T-cell (primary cell): ENCODE measurements at regions not wholly inside any gene's neighbourhood (a gene's known extent, or its start where the extent isn't known, plus 50 kb on each side); places are given as distances from the start of the nearest gene placed in this dataset.
"Not testable (repeated sequence)": the region's sequence is repeated elsewhere in the genome, so short reads cannot be mapped to it uniquely, and the experiment has no call there.

Experiments used
- ATAC-seq, 4 experiments: fragments of 200-7000 bp in 3 of 4; fragments of 150-1000 bp in 1 of 4; cut with Tn5 transposase; replicated peaks in 1 of 4; 1 replicate in 3 of 4; 2 replicates in 1 of 4; pipeline ENCODE4 v1.10.0; 2021; ENCODE audit warnings: moderate library complexity in 3 of 4, mild to moderate bottlenecking in 2 of 4, moderate number of reproducible peaks in 1 of 4
- CTCF ChIA-PET, 2 donors: fragments of 300-600 bp; sonication (Branson Sonifier 250); formaldehyde crosslinking; loops; one replicate each; lab custom pipeline; 2022; ENCODE audit warnings: antibody characterized with exemption in 2 of 2; lab: Charles Lee
- POLR2A ChIA-PET, 2 donors: fragments of 300-600 bp; sonication (Branson Sonifier 250); formaldehyde crosslinking; loops; one replicate each; lab custom pipeline; 2022; ENCODE audit warnings: antibody characterized with exemption in 2 of 2; lab: Charles Lee
- DNase-seq, 35 experiments: peaks; one replicate each; pipeline versions ENCODE4 v3.0.0 to v3.0.0-alpha.2; 2013 to 2023
- H3K27ac ChIP-seq: one replicate; pipeline ENCODE4 v1.5.1; 2013; ENCODE audit warnings: low read length
- H3K27me3 ChIP-seq, 2 experiments: replicated peaks in 1 of 2; 1 replicate in 1 of 2; 2 replicates in 1 of 2; pipeline versions ENCODE4 v1.6.1 to v1.7.0; 2013; ENCODE audit warnings: low read length in 1 of 2, mixed read lengths in 1 of 2; ENCODE audit not compliant: control insufficient read depth in 2 of 2, insufficient read depth in 2 of 2; ENCODE audit errors: extremely low read depth in 1 of 2
- H3K36me3 ChIP-seq, 2 donors: 1 replicate in 1 of 2; 2 replicates in 1 of 2; pipeline versions ENCODE4 v1.6.1 to v1.7.0; 2013; ENCODE audit warnings: low read length in 1 of 2; ENCODE audit not compliant: control insufficient read depth in 2 of 2, insufficient read depth in 1 of 2; ENCODE audit errors: extremely low read depth in 1 of 2
- H3K4me1 ChIP-seq, 2 experiments: 1 replicate in 1 of 2; 2 replicates in 1 of 2; pipeline versions ENCODE4 v1.6.1 to v1.7.0; 2013; ENCODE audit warnings: low read length in 2 of 2, mixed read lengths in 1 of 2; ENCODE audit not compliant: insufficient read depth in 2 of 2, control insufficient read depth in 1 of 2; ENCODE audit errors: extremely low read depth in 1 of 2
- H3K4me3 ChIP-seq, 2 donors: 1 replicate in 1 of 2; 2 replicates in 1 of 2; pipeline versions ENCODE4 v1.5.1 to v1.7.0; 2013; ENCODE audit warnings: mild to moderate bottlenecking in 2 of 2, low read length in 1 of 2, moderate library complexity in 1 of 2; ENCODE audit not compliant: control insufficient read depth in 1 of 2; ENCODE audit errors: extremely low read depth in 1 of 2
- H3K9me3 ChIP-seq: 2 replicates; pipeline ENCODE4 v1.7.0; 2013
- H3K27ac Mint-ChIP-seq, 2 donors: one replicate each; pipeline ENCODE4 v1.8.0; 2020 to 2021; ENCODE audit warnings: mild to moderate bottlenecking in 2 of 2, mixed read lengths in 2 of 2
- H3K27me3 Mint-ChIP-seq, 2 donors: one replicate each; pipeline ENCODE4 v1.8.0; 2021 to 2022; ENCODE audit warnings: mixed read lengths in 2 of 2
- H3K36me3 Mint-ChIP-seq: one replicate; pipeline ENCODE4 v1.8.0; 2021; ENCODE audit warnings: mixed read lengths
- H3K4me1 Mint-ChIP-seq, 3 donors: one replicate each; pipeline ENCODE4 v1.8.0; 2020 to 2022; ENCODE audit warnings: mixed read lengths in 3 of 3, mild to moderate bottlenecking in 1 of 3
- H3K4me3 Mint-ChIP-seq, 3 donors: one replicate each; pipeline ENCODE4 v1.8.0; 2020 to 2022; ENCODE audit warnings: mild to moderate bottlenecking in 3 of 3, mixed read lengths in 3 of 3, moderate library complexity in 3 of 3
- H3K9me3 Mint-ChIP-seq, 3 donors: one replicate each; pipeline ENCODE4 v1.8.0; 2020 to 2022; ENCODE audit warnings: mixed read lengths in 3 of 3
- WGBS: methylation state at CpG from one replicate; pipeline ENCODE4 v1.1.5; 2013; ENCODE audit warnings: missing lambda C conversion rate; ENCODE audit not compliant: insufficient coverage; 5-methylcytosine and 5-hydroxymethylcytosine counted together

GRCh38 chr18:14949800-14950664 lies 202.1 kb downstream of the ANKRD30B start:
- no peaks in the 10 kb centered on the region for H3K27me3 ChIP-seq
- ChIA-PET POLR2A (no interaction called here), CTCF (no interaction called here)
- H3K9me3 Mint-ChIP-seq, result no peaks in the 10 kb centered on the region
- no peak overlapping the region for H3K27ac ChIP-seq
- no peaks in the 10 kb centered on the region for H3K4me1 ChIP-seq
- H3K4me3 ChIP-seq, result no peak overlapping the region
- no peak overlapping the region for H3K4me3 Mint-ChIP-seq
- ATAC-seq, result no peak
- H3K27me3 Mint-ChIP-seq, result peaks cover 0 to 2% of the 10 kb centered on the region in 2 donors
- no peaks in the 10 kb centered on the region for H3K36me3 Mint-ChIP-seq
- H3K9me3 ChIP-seq, result no peaks in the 10 kb centered on the region
- H3K36me3 ChIP-seq, result no peaks in the 10 kb centered on the region
- no peaks in the 10 kb centered on the region for H3K4me1 Mint-ChIP-seq
- WGBS, result 50% methylated on average over 4 of the region's 9 CpGs
- no peak for DNase-seq
- no peak overlapping the region for H3K27ac Mint-ChIP-seq

GRCh38 chr18:14952444-14953077 lies 204.6 kb downstream of the ANKRD30B start:
- H3K4me3 ChIP-seq, H3K4me1 Mint-ChIP-seq, H3K27ac Mint-ChIP-seq, H3K27ac ChIP-seq, H3K4me1 ChIP-seq, H3K36me3 Mint-ChIP-seq, DNase-seq, H3K36me3 ChIP-seq, H3K27me3 Mint-ChIP-seq, ATAC-seq, H3K27me3 ChIP-seq, POLR2A ChIA-PET, H3K4me3 Mint-ChIP-seq, CTCF ChIA-PET, H3K9me3 ChIP-seq: not testable (repeated sequence)
- WGBS, result no CpG with 5 or more reads among the region's 2 CpGs
- peaks cover 0 to 16% (median 6%) of the 10 kb centered on the region in 3 donors for H3K9me3 Mint-ChIP-seq

GRCh38 chr18:14958701-14959100 lies 210.7 kb downstream of the ANKRD30B start:
- Histone ChIP-seq H3K27ac (no peak overlapping the region), H3K36me3 (no peaks in the 10 kb centered on the region), H3K9me3 (no peaks in the 10 kb centered on the region), H3K4me3 (no peak overlapping the region), H3K27me3 (peaks cover 0 to 6% of the 10 kb centered on the region in 2 experiments), H3K4me1 (no peaks in the 10 kb centered on the region)
- H3K27ac Mint-ChIP-seq, result no peak overlapping the region
- WGBS, result no CpG with 5 or more reads among the region's 3 CpGs
- H3K36me3 Mint-ChIP-seq, result no peaks in the 10 kb centered on the region
- no peak overlapping the region for H3K4me3 Mint-ChIP-seq
- peaks cover 0 to 5% of the 10 kb centered on the region in 2 donors for H3K27me3 Mint-ChIP-seq
- ATAC-seq, result no peak
- no peak for DNase-seq
- POLR2A ChIA-PET, result no interaction called here
- no peaks in the 10 kb centered on the region for H3K4me1 Mint-ChIP-seq
- peaks cover 0 to 16% (median 6%) of the 10 kb centered on the region in 3 donors for H3K9me3 Mint-ChIP-seq
- CTCF ChIA-PET, result no interaction called here

GRCh38 chr18:14959550-14959949 lies 211.6 kb downstream of the ANKRD30B start:
- H3K4me3 Mint-ChIP-seq, result no peak overlapping the region
- no peak overlapping the region for H3K4me3 ChIP-seq
- ChIA-PET CTCF (no interaction called here), POLR2A (no interaction called here)
- 84% methylated on average over 9 of the region's 10 CpGs for WGBS
- no peak overlapping the region for H3K27ac ChIP-seq
- H3K9me3 ChIP-seq, result no peaks in the 10 kb centered on the region
- H3K4me1 ChIP-seq, result no peaks in the 10 kb centered on the region
- DNase-seq (no peak), ATAC-seq (no peak)
- H3K9me3 Mint-ChIP-seq, result peaks cover 0 to 16% (median 6%) of the 10 kb centered on the region in 3 donors
- H3K27ac Mint-ChIP-seq, result no peak overlapping the region
- no peaks in the 10 kb centered on the region for H3K36me3 ChIP-seq
- no peaks in the 10 kb centered on the region for H3K4me1 Mint-ChIP-seq
- peaks cover 0 to 3% of the 10 kb centered on the region in 2 donors for H3K27me3 Mint-ChIP-seq
- H3K27me3 ChIP-seq, result peaks cover 0 to 6% of the 10 kb centered on the region in 2 experiments
- no peaks in the 10 kb centered on the region for H3K36me3 Mint-ChIP-seq

GRCh38 chr18:14961991-14962390 lies 214.0 kb downstream of the ANKRD30B start:
- ChIA-PET CTCF (no interaction called here), POLR2A (no interaction called here)
- peaks cover 0 to 2% (median 2%) of the 10 kb centered on the region in 3 donors for H3K9me3 Mint-ChIP-seq
- no peak overlapping the region for H3K27ac ChIP-seq
- no peaks in the 10 kb centered on the region for H3K4me1 ChIP-seq
- no peaks in the 10 kb centered on the region for H3K36me3 ChIP-seq
- peaks cover 0 to 3% of the 10 kb centered on the region in 2 donors for H3K27me3 Mint-ChIP-seq
- 67% methylated on average over 2 of the region's 5 CpGs for WGBS
- H3K36me3 Mint-ChIP-seq, result no peaks in the 10 kb centered on the region
- no peak overlapping the region for H3K4me3 ChIP-seq
- DNase-seq (no peak), ATAC-seq (no peak)
- H3K4me3 Mint-ChIP-seq, result no peak overlapping the region
- H3K4me1 Mint-ChIP-seq, result no peaks in the 10 kb centered on the region
- H3K27ac Mint-ChIP-seq, result no peak overlapping the region
- H3K9me3 ChIP-seq, result no peaks in the 10 kb centered on the region
- H3K27me3 ChIP-seq, result peaks cover 0 to 6% of the 10 kb centered on the region in 2 experiments

- Mint-ChIP-seq H3K36me3 (no peaks in the 10 kb centered on the region), H3K4me3 (no peak overlapping the region), H3K27me3 (peaks cover 0 to 3% of the 10 kb centered on the region in 2 donors), H3K27ac (no peak overlapping the region), H3K9me3 (no peaks in the 10 kb centered on the region), H3K4me1 (no peaks in the 10 kb centered on the region)
- 81% methylated on average over 5 of the region's 8 CpGs for WGBS
- ATAC-seq (no peak), DNase-seq (no peak)
- POLR2A ChIA-PET, result no interaction called here
- no peak overlapping the region for H3K4me3 ChIP-seq
- no peak overlapping the region for H3K27ac ChIP-seq
- no peaks in the 10 kb centered on the region for H3K9me3 ChIP-seq
- H3K27me3 ChIP-seq, result peaks cover 0 to 6% of the 10 kb centered on the region in 2 experiments
- CTCF ChIA-PET, result no interaction called here
- no peaks in the 10 kb centered on the region for H3K36me3 ChIP-seq
- no peaks in the 10 kb centered on the region for H3K4me1 ChIP-seq
These were observed 214.7 kb downstream of the ANKRD30B start for GRCh38 chr18:14962626-14963025.
